ENCODE measurements at regions not wholly inside any gene's neighbourhood (a gene's known extent, or its start where the extent isn't known, plus 50 kb on each side); places are given as distances from the start of the nearest gene placed in this dataset.

GRCh38 chr9:93874242-93874641 lies 80.9 kb downstream of the BARX1 start:
- TF ChIP-seq CTCF (IDR thresholded peaks at IDR 0.05; ENCODE audit: insufficient read depth, missing control alignments) = no peak

GRCh38 chr9:93871286-93871685 lies 83.9 kb downstream of the BARX1 start:
- no peak for TF ChIP-seq CTCF (IDR thresholded peaks at IDR 0.05; ENCODE audit: insufficient read depth, missing control alignments)
- FAIRE-seq = no peak
- no peak for DNase-seq (ENCODE audit: insufficient read length, low spot score)

More at GRCh38 chr9:93874242-93874641, 80.9 kb downstream of the BARX1 start:
- FAIRE-seq (no peak), DNase-seq (ENCODE audit: insufficient read length, low spot score) (no peak)

GRCh38 chr9:93869863-93870262 lies 85.3 kb downstream of the BARX1 start:
- no peak for TF ChIP-seq CTCF (IDR thresholded peaks at IDR 0.05; ENCODE audit: insufficient read depth, missing control alignments)
- no peak for FAIRE-seq

GRCh38 chr9:93869088-93869487 lies 86.1 kb downstream of the BARX1 start:
- DNase-seq (ENCODE audit: insufficient read length, low spot score) = no peak
- no peak for TF ChIP-seq CTCF (IDR thresholded peaks at IDR 0.05; ENCODE audit: insufficient read depth, missing control alignments)
- FAIRE-seq = no peak

More at GRCh38 chr9:93869863-93870262, 85.3 kb downstream of the BARX1 start:
- DNase-seq (ENCODE audit: insufficient read length, low spot score) = no peak

GRCh38 chr9:93865716-93866115 lies 89.4 kb downstream of the BARX1 start:
- no peak for FAIRE-seq
- no peak for TF ChIP-seq CTCF (IDR thresholded peaks at IDR 0.05; ENCODE audit: insufficient read depth, missing control alignments)
- no peak for DNase-seq (ENCODE audit: insufficient read length, low spot score)

GRCh38 chr9:93865245-93865644 lies 89.9 kb downstream of the BARX1 start:
- FAIRE-seq (no peak), DNase-seq (ENCODE audit: insufficient read length, low spot score) (no peak)
- no peak for TF ChIP-seq CTCF (IDR thresholded peaks at IDR 0.05; ENCODE audit: insufficient read depth, missing control alignments)

- FAIRE-seq (no peak), DNase-seq (ENCODE audit: insufficient read length, low spot score) (no peak)
- no peak for TF ChIP-seq CTCF (IDR thresholded peaks at IDR 0.05; ENCODE audit: insufficient read depth, missing control alignments)
Measured at GRCh38 chr9:93864840-93865239, 90.3 kb downstream of the BARX1 start.
